HEK293 (cell line): ENCODE measurements at regions not wholly inside any gene's neighbourhood (a gene's known extent, or its start where the extent isn't known, plus 50 kb on each side); places are given as distances from the start of the nearest gene placed in this dataset.

ENCODE experiments used
- CTCF ChIA-PET: fragments of 350-600 bp; formaldehyde crosslinking; extraction: SDS; loops from one replicate; lab custom pipeline; 2021; ENCODE audit warnings: antibody characterized with exemption; lab: Yijun Ruan, JAX
- POLR2A ChIA-PET: fragments of 300-600 bp; formaldehyde crosslinking; extraction: SDS; loops from one replicate; lab custom pipeline; 2020; ENCODE audit warnings: antibody characterized with exemption, inconsistent platforms; lab: Yijun Ruan, JAX
- H3K27ac ChIP-seq: fragments of 200-500 bp; sonication (Bioruptor generic); 2 replicates; pipeline ENCODE4 v1.5.1; 2014; ENCODE audit warnings: low read depth, low read length, control low read depth, inconsistent platforms; ENCODE audit errors: extremely low read depth
- H3K36me3 ChIP-seq, 2 experiments: fragments of 200-500 bp in 1 of 2; sonication (Bioruptor generic) in 1 of 2; 1 replicate in 1 of 2; 2 replicates in 1 of 2; pipeline ENCODE4 v1.5.1; 2014 to 2017; ENCODE audit warnings: inconsistent platforms in 2 of 2, low read length in 2 of 2; ENCODE audit not compliant: control insufficient read depth in 2 of 2, insufficient read depth in 1 of 2
- H3K4me1 ChIP-seq: fragments of 200-500 bp; sonication (Bioruptor generic); 2 replicates; pipeline ENCODE4 v1.5.1; 2014; ENCODE audit warnings: mild to moderate bottlenecking, low read length, inconsistent platforms; ENCODE audit not compliant: control insufficient read depth, insufficient read depth
- H3K4me3 ChIP-seq: 2 replicates; pipeline ENCODE4 v1.5.1; 2011; ENCODE audit warnings: low read depth, mild to moderate bottlenecking, control low read depth, low read length, moderate library complexity
- H3K9me3 ChIP-seq: fragments of 200-500 bp; sonication (Bioruptor generic); 2 replicates; pipeline ENCODE4 v1.5.1; 2014; ENCODE audit warnings: low read depth, low read length, inconsistent platforms; ENCODE audit not compliant: control insufficient read depth, insufficient read depth
- EGR2 ChIP-seq: fragments of 450-650 bp; formaldehyde crosslinking; IDR thresholded peaks from 2 replicates; pipeline ENCODE4 v1.5.1; 2016; ENCODE audit warnings: low read depth, missing biosample characterization, missing genetic modification characterization
- HOXC10 ChIP-seq: sonication (generic); formaldehyde crosslinking; IDR thresholded peaks from 2 replicates; pipeline ENCODE4 v1.8.1; 2023; ENCODE audit warnings: mild to moderate bottlenecking, missing genetic modification reagents
- MYNN ChIP-seq: fragments of 450-650 bp; formaldehyde crosslinking; IDR thresholded peaks from 2 replicates; pipeline ENCODE4 v1.5.1; 2016; ENCODE audit warnings: missing biosample characterization, missing genetic modification characterization, borderline replicate concordance
- SCRT1 ChIP-seq: fragments of 450-650 bp; formaldehyde crosslinking; IDR thresholded peaks from 2 replicates; pipeline ENCODE4 v1.5.1; 2016; ENCODE audit warnings: missing biosample characterization, missing genetic modification characterization, borderline replicate concordance
- SETDB1 ChIP-seq: IDR thresholded peaks from one replicate; pipeline ENCODE4 v1.6.1; 2017; ENCODE audit warnings: mild to moderate bottlenecking, low read length, moderate library complexity, mixed read lengths; ENCODE audit not compliant: insufficient read length
- ZBTB20 ChIP-seq: fragments of 450-650 bp; formaldehyde crosslinking; IDR thresholded peaks from 2 replicates; pipeline ENCODE4 v1.5.1; 2016; ENCODE audit warnings: missing biosample characterization, missing genetic modification characterization
- ZNF157 ChIP-seq: fragments of 450-650 bp; formaldehyde crosslinking; IDR thresholded peaks from 2 replicates; pipeline ENCODE4 v1.5.1; 2016; ENCODE audit warnings: missing biosample characterization, missing genetic modification characterization
- ZNF169 ChIP-seq: fragments of 450-650 bp; formaldehyde crosslinking; IDR thresholded peaks from 2 replicates; pipeline ENCODE4 v1.5.1; 2016; ENCODE audit warnings: missing biosample characterization, missing genetic modification characterization
- ZNF18 ChIP-seq: fragments of 450-650 bp; formaldehyde crosslinking; IDR thresholded peaks from 2 replicates; pipeline ENCODE4 v1.5.1; 2016; ENCODE audit warnings: missing biosample characterization, missing genetic modification characterization
- ZNF223 ChIP-seq: fragments of 450-650 bp; formaldehyde crosslinking; IDR thresholded peaks from 2 replicates; pipeline ENCODE4 v1.5.1; 2016; ENCODE audit warnings: missing biosample characterization, missing genetic modification characterization
- ZNF23 ChIP-seq: fragments of 450-650 bp; formaldehyde crosslinking; IDR thresholded peaks from 2 replicates; pipeline ENCODE4 v1.5.1; 2016; ENCODE audit warnings: missing biosample characterization, missing genetic modification characterization, borderline replicate concordance
- ZNF274 ChIP-seq, 2 experiments: fragments of 200-500 bp in 1 of 2; fragments of 450-650 bp in 1 of 2; sonication (Bioruptor generic) in 1 of 2; formaldehyde crosslinking in 1 of 2; IDR thresholded peaks; 2 replicates each; pipeline versions ENCODE4 v1.5.1 to v1.6.1; 2014 to 2016; ENCODE audit warnings: borderline replicate concordance in 1 of 2, inconsistent platforms in 1 of 2, low read length in 1 of 2, missing biosample characterization in 1 of 2, missing genetic modification characterization in 1 of 2
- ZNF324 ChIP-seq: fragments of 450-650 bp; formaldehyde crosslinking; IDR thresholded peaks from 2 replicates; pipeline ENCODE4 v1.5.1; 2016; ENCODE audit warnings: missing biosample characterization, missing genetic modification characterization
- ZNF404 ChIP-seq: fragments of 450-650 bp; formaldehyde crosslinking; IDR thresholded peaks from 2 replicates; pipeline ENCODE4 v1.5.1; 2017; ENCODE audit warnings: missing biosample characterization, missing genetic modification characterization
- ZNF600 ChIP-seq: fragments of 450-650 bp; formaldehyde crosslinking; IDR thresholded peaks from 2 replicates; pipeline ENCODE4 v1.5.1; 2016; ENCODE audit warnings: missing biosample characterization, missing genetic modification characterization
- ZNF664 ChIP-seq: fragments of 450-650 bp; formaldehyde crosslinking; IDR thresholded peaks from 2 replicates; pipeline ENCODE4 v1.5.1; 2016; ENCODE audit warnings: missing biosample characterization, missing genetic modification characterization
- ZNF701 ChIP-seq: fragments of 450-650 bp; formaldehyde crosslinking; IDR thresholded peaks from 2 replicates; pipeline ENCODE4 v1.5.1; 2016; ENCODE audit warnings: missing biosample characterization, missing genetic modification characterization
- TF ChIP-seq, protein P1 (sequence below): fragments of 450-650 bp; formaldehyde crosslinking; IDR thresholded peaks from 2 replicates; pipeline ENCODE4 v1.5.1; 2016; ENCODE audit warnings: missing biosample characterization, missing genetic modification characterization
- TF ChIP-seq, protein P2 (sequence below): fragments of 450-650 bp; formaldehyde crosslinking; IDR thresholded peaks from 2 replicates; pipeline ENCODE4 v1.5.1; 2016; ENCODE audit warnings: missing biosample characterization, missing genetic modification characterization
- TF ChIP-seq, protein P3 (sequence below): fragments of 450-650 bp; formaldehyde crosslinking; conservative IDR thresholded peaks from 2 replicates; pipeline ENCODE4 v1.5.1; 2016; ENCODE audit warnings: low read depth, missing biosample characterization, missing genetic modification characterization

- no peak for TF ChIP-seq ZNF324 (tag by site-specific recombination)
Observed at GRCh38 chr4:127284236-127284635, 348.5 kb upstream of the INTU start (continued).

GRCh38 chr4:127291316-127291715 is 341.4 kb upstream of the INTU start:
- Histone ChIP-seq H3K4me3 (no peak overlapping the region), H3K27ac (no peak overlapping the region), H3K36me3 (no peaks in the 10 kb centered on the region), H3K4me1 (no peaks in the 10 kb centered on the region), H3K9me3 (no peaks in the 10 kb centered on the region)
- ChIA-PET POLR2A (no interaction called here), CTCF (no interaction called here)
- TF ChIP-seq ZNF664 (no peak), ZNF701 (no peak), ZBTB20 (no peak)
- TF ChIP-seq, protein P1, sequence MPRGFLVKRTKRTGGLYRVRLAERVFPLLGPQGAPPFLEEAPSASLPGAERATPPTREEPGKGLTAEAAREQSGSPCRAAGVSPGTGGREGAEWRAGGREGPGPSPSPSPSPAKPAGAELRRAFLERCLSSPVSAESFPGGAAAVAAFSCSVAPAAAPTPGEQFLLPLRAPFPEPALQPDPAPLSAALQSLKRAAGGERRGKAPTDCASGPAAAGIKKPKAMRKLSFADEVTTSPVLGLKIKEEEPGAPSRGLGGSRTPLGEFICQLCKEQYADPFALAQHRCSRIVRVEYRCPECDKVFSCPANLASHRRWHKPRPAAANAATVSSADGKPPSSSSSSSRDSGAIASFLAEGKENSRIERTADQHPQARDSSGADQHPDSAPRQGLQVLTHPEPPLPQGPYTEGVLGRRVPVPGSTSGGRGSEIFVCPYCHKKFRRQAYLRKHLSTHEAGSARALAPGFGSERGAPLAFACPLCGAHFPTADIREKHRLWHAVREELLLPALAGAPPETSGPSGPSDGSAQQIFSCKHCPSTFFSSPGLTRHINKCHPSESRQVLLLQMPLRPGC (tag by site-specific recombination): no peak

DNA sequence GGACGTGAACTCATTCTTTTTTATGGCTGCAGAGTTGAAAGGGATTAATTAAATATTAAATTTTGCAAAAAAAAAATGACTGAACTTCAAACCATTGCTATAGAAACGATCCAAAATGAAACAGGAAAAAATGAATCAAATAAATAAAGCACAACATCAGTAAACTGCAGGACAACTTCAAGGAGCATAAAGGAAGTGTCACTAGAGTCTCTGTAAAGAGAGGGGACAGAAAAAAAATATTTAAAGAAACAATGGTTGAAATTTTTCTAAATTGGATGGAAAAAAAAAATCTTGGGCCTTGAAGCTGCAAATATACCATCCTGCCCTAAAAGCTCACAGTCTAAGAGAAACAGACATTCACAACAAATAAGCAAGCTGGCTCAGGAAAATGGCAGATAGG is 339.3 kb upstream of the INTU start:
- TF ChIP-seq SETDB1: no peak
- TF ChIP-seq, protein P1 (tag by site-specific recombination): no peak
- no peak for TF ChIP-seq HOXC10 (CRISPR knock-in tag)
- no peak for TF ChIP-seq ZNF169 (tag by site-specific recombination)
- TF ChIP-seq, protein P2, sequence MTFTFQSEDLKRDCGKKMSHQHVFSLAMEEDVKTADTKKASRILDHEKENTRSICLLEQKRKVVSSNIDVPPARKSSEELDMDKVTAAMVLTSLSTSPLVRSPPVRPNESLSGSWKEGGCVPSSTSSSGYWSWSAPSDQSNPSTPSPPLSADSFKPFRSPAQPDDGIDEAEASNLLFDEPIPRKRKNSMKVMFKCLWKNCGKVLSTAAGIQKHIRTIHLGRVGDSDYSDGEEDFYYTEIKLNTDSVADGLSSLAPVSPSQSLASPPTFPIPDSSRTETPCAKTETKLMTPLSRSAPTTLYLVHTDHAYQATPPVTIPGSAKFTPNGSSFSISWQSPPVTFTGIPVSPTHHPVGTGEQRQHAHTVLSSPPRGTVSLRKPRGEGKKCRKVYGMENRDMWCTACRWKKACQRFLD (tag by site-specific recombination): no peak
- TF ChIP-seq ZNF223 (tag by site-specific recombination): no peak
- TF ChIP-seq ZNF18: no peak
- no peak for TF ChIP-seq MYNN (tag by site-specific recombination)
- no peak for TF ChIP-seq EGR2
- CTCF ChIA-PET: no interaction called here
- H3K27ac ChIP-seq: no peak overlapping the region
- no peaks in the 10 kb centered on the region for H3K4me1 ChIP-seq
- H3K36me3 ChIP-seq: no peaks in the 10 kb centered on the region
- no peaks in the 10 kb centered on the region for H3K9me3 ChIP-seq
- H3K4me3 ChIP-seq: no peak overlapping the region
- POLR2A ChIA-PET: no interaction called here

- ChIA-PET POLR2A (no interaction called here), CTCF (no interaction called here)
- Histone ChIP-seq H3K4me3 (no peak overlapping the region), H3K9me3 (no peaks in the 10 kb centered on the region), H3K27ac (no peak overlapping the region), H3K36me3 (no peaks in the 10 kb centered on the region), H3K4me1 (no peaks in the 10 kb centered on the region)
- TF ChIP-seq ZNF324 (tag by site-specific recombination) (no peak), SCRT1 (tag by site-specific recombination) (no peak), ZNF157 (tag by site-specific recombination) (no peak), ZNF274 (IDR thresholded peaks at IDR 0.05; ENCODE audit: low read length) (no peak), ZNF274 (tag by site-specific recombination; IDR thresholded peaks at IDR 0.05; ENCODE audit: borderline replicate concordance) (no peak), ZNF701 (no peak), ZNF404 (no peak), ZNF600 (tag by site-specific recombination) (no peak), ZNF23 (tag by site-specific recombination) (no peak)
- TF ChIP-seq, protein P3, sequence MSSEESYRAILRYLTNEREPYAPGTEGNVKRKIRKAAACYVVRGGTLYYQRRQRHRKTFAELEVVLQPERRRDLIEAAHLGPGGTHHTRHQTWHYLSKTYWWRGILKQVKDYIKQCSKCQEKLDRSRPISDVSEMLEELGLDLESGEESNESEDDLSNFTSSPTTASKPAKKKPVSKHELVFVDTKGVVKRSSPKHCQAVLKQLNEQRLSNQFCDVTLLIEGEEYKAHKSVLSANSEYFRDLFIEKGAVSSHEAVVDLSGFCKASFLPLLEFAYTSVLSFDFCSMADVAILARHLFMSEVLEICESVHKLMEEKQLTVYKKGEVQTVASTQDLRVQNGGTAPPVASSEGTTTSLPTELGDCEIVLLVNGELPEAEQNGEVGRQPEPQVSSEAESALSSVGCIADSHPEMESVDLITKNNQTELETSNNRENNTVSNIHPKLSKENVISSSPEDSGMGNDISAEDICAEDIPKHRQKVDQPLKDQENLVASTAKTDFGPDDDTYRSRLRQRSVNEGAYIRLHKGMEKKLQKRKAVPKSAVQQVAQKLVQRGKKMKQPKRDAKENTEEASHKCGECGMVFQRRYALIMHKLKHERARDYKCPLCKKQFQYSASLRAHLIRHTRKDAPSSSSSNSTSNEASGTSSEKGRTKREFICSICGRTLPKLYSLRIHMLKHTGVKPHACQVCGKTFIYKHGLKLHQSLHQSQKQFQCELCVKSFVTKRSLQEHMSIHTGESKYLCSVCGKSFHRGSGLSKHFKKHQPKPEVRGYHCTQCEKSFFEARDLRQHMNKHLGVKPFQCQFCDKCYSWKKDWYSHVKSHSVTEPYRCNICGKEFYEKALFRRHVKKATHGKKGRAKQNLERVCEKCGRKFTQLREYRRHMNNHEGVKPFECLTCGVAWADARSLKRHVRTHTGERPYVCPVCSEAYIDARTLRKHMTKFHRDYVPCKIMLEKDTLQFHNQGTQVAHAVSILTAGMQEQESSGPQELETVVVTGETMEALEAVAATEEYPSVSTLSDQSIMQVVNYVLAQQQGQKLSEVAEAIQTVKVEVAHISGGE (tag by site-specific recombination): no peak
Observed at GRCh38 chr4:127304356-127304755, 328.4 kb upstream of the INTU start.
